H9 (cell line): ENCODE measurements at regions not wholly inside any gene's neighbourhood (a gene's known extent, or its start where the extent isn't known, plus 50 kb on each side); places are given as distances from the start of the nearest gene placed in this dataset.

Experiments
- DNase-seq: peaks from one replicate; pipeline ENCODE4 v3.0.0-alpha.2; 2017
- H2AFZ ChIP-seq: one replicate; pipeline ENCODE4 v1.6.1; 2013; ENCODE audit warnings: mild to moderate bottlenecking, low read length, control low read depth, moderate library complexity
- H2AK5ac ChIP-seq: 2 replicates; pipeline ENCODE4 v1.6.1; 2013; ENCODE audit warnings: low read length, control low read depth, mixed read lengths; ENCODE audit not compliant: insufficient read length
- H2BK120ac ChIP-seq: one replicate; pipeline ENCODE4 v1.6.1; 2013; ENCODE audit warnings: low read depth, mild to moderate bottlenecking, low read length, control low read depth, inconsistent platforms; ENCODE audit not compliant: poor library complexity, severe bottlenecking
- H2BK12ac ChIP-seq: 2 replicates; pipeline ENCODE4 v1.6.1; 2013; ENCODE audit warnings: low read length, control low read depth, mixed read lengths, low read depth; ENCODE audit not compliant: insufficient read length
- H2BK15ac ChIP-seq: 2 replicates; pipeline ENCODE4 v1.6.1; 2013; ENCODE audit warnings: low read depth, low read length, control low read depth
- H2BK20ac ChIP-seq: one replicate; pipeline ENCODE4 v1.6.1; 2013; ENCODE audit warnings: low read depth, mild to moderate bottlenecking, low read length, control low read depth, inconsistent platforms; ENCODE audit not compliant: poor library complexity, severe bottlenecking
- H2BK5ac ChIP-seq: 2 replicates; pipeline ENCODE4 v1.6.1; 2013; ENCODE audit warnings: low read length, control low read depth, mixed read lengths; ENCODE audit not compliant: insufficient read length
- H3K14ac ChIP-seq: 2 replicates; pipeline ENCODE4 v1.6.1; 2013; ENCODE audit warnings: low read length, control low read depth; ENCODE audit not compliant: insufficient read depth
- H3K18ac ChIP-seq: 2 replicates; pipeline ENCODE4 v1.6.1; 2013; ENCODE audit warnings: low read depth, mild to moderate bottlenecking, mixed read lengths, low read length, control low read depth; ENCODE audit not compliant: insufficient read length
- H3K23ac ChIP-seq: 2 replicates; pipeline ENCODE4 v1.6.1; 2013; ENCODE audit warnings: low read length, control low read depth, mixed read lengths, low read depth; ENCODE audit not compliant: insufficient read length
- H3K23me2 ChIP-seq: 2 replicates; pipeline ENCODE4 v1.6.1; 2013; ENCODE audit warnings: low read depth, mild to moderate bottlenecking, mixed read lengths, low read length, control low read depth; ENCODE audit not compliant: insufficient read length, poor library complexity, severe bottlenecking
- H3K27ac ChIP-seq: 2 replicates; pipeline ENCODE4 v1.5.1; 2013; ENCODE audit warnings: low read length, control low read depth, mixed read lengths, low read depth; ENCODE audit not compliant: insufficient read length
- H3K27me3 ChIP-seq: 2 replicates; pipeline ENCODE4 v1.6.1; 2013; ENCODE audit warnings: low read length, control low read depth, inconsistent platforms; ENCODE audit not compliant: insufficient read depth
- H3K4ac ChIP-seq: 2 replicates; pipeline ENCODE4 v1.6.1; 2013; ENCODE audit warnings: low read depth, mild to moderate bottlenecking, control low read depth, inconsistent platforms, low read length, moderate library complexity
- H3K4me1 ChIP-seq: 2 replicates; pipeline ENCODE4 v1.6.1; 2013; ENCODE audit warnings: low read length, control low read depth, inconsistent platforms; ENCODE audit not compliant: insufficient read depth
- H3K4me2 ChIP-seq: 2 replicates; pipeline ENCODE4 v1.6.1; 2013; ENCODE audit warnings: low read length, control low read depth, mixed read lengths; ENCODE audit not compliant: insufficient read length, insufficient read depth
- H3K56ac ChIP-seq: 2 replicates; pipeline ENCODE4 v1.6.1; 2013; ENCODE audit warnings: low read depth, mild to moderate bottlenecking, mixed read lengths, low read length, control low read depth; ENCODE audit not compliant: insufficient read length
- H3K79me1 ChIP-seq: 2 replicates; pipeline ENCODE4 v1.6.1; 2013; ENCODE audit warnings: low read depth, mild to moderate bottlenecking, moderate library complexity, low read length, control low read depth, inconsistent platforms; ENCODE audit not compliant: insufficient read depth, poor library complexity, severe bottlenecking
- H3K79me2 ChIP-seq: 2 replicates; pipeline ENCODE4 v1.6.1; 2013; ENCODE audit warnings: low read length, control low read depth, inconsistent platforms; ENCODE audit not compliant: insufficient read depth
- H3K9ac ChIP-seq: 2 replicates; pipeline ENCODE4 v1.6.1; 2013; ENCODE audit warnings: low read length, control low read depth, mixed read lengths; ENCODE audit not compliant: insufficient read length; ENCODE audit errors: extremely low read depth
- H3K9me3 ChIP-seq: one replicate; pipeline ENCODE4 v1.6.1; 2013; ENCODE audit warnings: low read depth, low read length, inconsistent platforms; ENCODE audit not compliant: control insufficient read depth
- H3T11ph ChIP-seq: one replicate; pipeline ENCODE4 v1.6.1; 2013; ENCODE audit warnings: mild to moderate bottlenecking, low read length, control low read depth, inconsistent platforms
- H4K20me1 ChIP-seq: one replicate; pipeline ENCODE4 v1.6.1; 2013; ENCODE audit not compliant: control insufficient read depth, insufficient read length, insufficient read depth
- H4K5ac ChIP-seq: 2 replicates; pipeline ENCODE4 v1.6.1; 2013; ENCODE audit warnings: low read depth, mild to moderate bottlenecking, mixed read lengths, low read length, control low read depth; ENCODE audit not compliant: insufficient read length
- H4K8ac ChIP-seq: replicated peaks from 2 replicates; pipeline ENCODE4 v1.6.1; 2013; ENCODE audit warnings: low read length, control low read depth, mixed read lengths, low read depth; ENCODE audit not compliant: insufficient read length
- H4K91ac ChIP-seq: 2 replicates; pipeline ENCODE4 v1.6.1; 2013; ENCODE audit warnings: low read depth, mild to moderate bottlenecking, moderate library complexity, mixed read lengths, low read length, control low read depth; ENCODE audit not compliant: insufficient read length
- H3K27ac Mint-ChIP-seq, 3 experiments: 2 replicates in 2 of 3; 3 replicates in 1 of 3; pipeline ENCODE4 v1.8.0; 2020 to 2021; ENCODE audit warnings: mixed read lengths in 3 of 3, mild to moderate bottlenecking in 1 of 3, moderate library complexity in 1 of 3
- H3K27me3 Mint-ChIP-seq: 2 replicates; pipeline ENCODE4 v1.8.0; 2021; ENCODE audit warnings: low read depth, mild to moderate bottlenecking, moderate library complexity, mixed read lengths
- H3K36me3 Mint-ChIP-seq, 3 experiments: 2 replicates in 2 of 3; 3 replicates in 1 of 3; pipeline ENCODE4 v1.8.0; 2020 to 2021; ENCODE audit warnings: low read depth in 3 of 3, mixed read lengths in 3 of 3; ENCODE audit not compliant: insufficient read depth in 1 of 3
- H3K4me1 Mint-ChIP-seq, 2 experiments: 2 replicates each; pipeline ENCODE4 v1.8.0; 2020; ENCODE audit warnings: mixed read lengths in 2 of 2
- H3K4me3 Mint-ChIP-seq, 2 experiments: 2 replicates in 1 of 2; 3 replicates in 1 of 2; pipeline ENCODE4 v1.8.0; 2020 to 2021; ENCODE audit warnings: mild to moderate bottlenecking in 2 of 2, mixed read lengths in 2 of 2, moderate library complexity in 1 of 2
- H3K9me3 Mint-ChIP-seq, 2 experiments: 2 replicates in 1 of 2; 3 replicates in 1 of 2; pipeline ENCODE4 v1.8.0; 2020; ENCODE audit warnings: mild to moderate bottlenecking in 2 of 2, mixed read lengths in 2 of 2, moderate library complexity in 1 of 2
- WGBS: extraction: QIAGEN DNeasy Blood & Tissue Kit; methylation state at CpG from one replicate; pipeline ENCODE4 v1.1.7; 2013; ENCODE audit warnings: missing lambda C conversion rate, low lambda C conversion rate, mixed read lengths; ENCODE audit not compliant: insufficient read length; ENCODE audit errors: extremely low coverage; 5-methylcytosine and 5-hydroxymethylcytosine counted together
- TF ChIP-seq, protein P1 (sequence below): fragments of 200-600 bp; sonication (generic); conservative IDR thresholded peaks from 3 replicates; pipeline ENCODE4 v1.8.0; 2021; ENCODE audit warnings: antibody characterized with exemption, mild to moderate bottlenecking

DNA sequence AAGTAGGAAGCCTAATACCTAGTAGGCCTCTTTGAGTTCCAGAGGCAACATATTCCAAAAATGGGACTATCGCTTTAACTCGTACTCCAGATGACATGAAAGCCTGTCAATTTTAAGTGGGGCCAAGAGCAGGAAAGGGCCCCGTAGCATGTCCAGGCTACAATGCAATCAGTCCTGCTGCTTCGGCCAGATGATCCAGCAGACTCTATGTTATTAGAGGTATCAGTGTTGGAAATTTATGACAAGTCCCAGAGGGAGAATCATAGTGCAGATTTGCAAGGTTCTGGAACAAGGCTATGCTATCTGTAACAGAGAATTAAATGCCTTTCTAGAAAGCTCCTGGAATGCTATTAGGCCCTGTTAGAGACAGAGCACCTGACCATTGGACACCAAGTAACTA is 56.7 kb upstream of the SRP9 start:
- Histone ChIP-seq H2BK20ac (no peak overlapping the region), H2BK120ac (no peak overlapping the region), H2AFZ (no peak overlapping the region), H3K56ac (no peak overlapping the region), H3T11ph (no peak overlapping the region), H3K27ac (no peak overlapping the region), H3K79me1 (no peaks in the 10 kb centered on the region), H3K23me2 (no peaks in the 10 kb centered on the region), H2BK15ac (no peak overlapping the region), H2BK5ac (no peak overlapping the region), H3K27me3 (no peaks in the 10 kb centered on the region), H3K79me2 (no peaks in the 10 kb centered on the region), H4K5ac (no peak overlapping the region), H4K8ac (no peak overlapping the region), H3K4me1 (no peaks in the 10 kb centered on the region), H2BK12ac (no peak overlapping the region), H4K91ac (no peak overlapping the region), H3K4ac (no peak overlapping the region), H3K9me3 (no peaks in the 10 kb centered on the region), H3K23ac (no peak overlapping the region), H3K4me2 (no peak overlapping the region), H3K9ac (no peak overlapping the region), H2AK5ac (no peak overlapping the region), H4K20me1 (no peaks in the 10 kb centered on the region), H3K14ac (no peak overlapping the region), H3K18ac (no peak overlapping the region)
- DNase-seq = no peak
- Mint-ChIP-seq H3K27me3 (peaks cover 7% of the 10 kb centered on the region; the same call in 1 of the 2 replicates), H3K9me3 (no peaks in the 10 kb centered on the region), H3K36me3 (no peaks in the 10 kb centered on the region), H3K4me1 (no peaks in the 10 kb centered on the region), H3K4me3 (no peak overlapping the region), H3K27ac (no peak overlapping the region)
- TF ChIP-seq, protein P1, sequence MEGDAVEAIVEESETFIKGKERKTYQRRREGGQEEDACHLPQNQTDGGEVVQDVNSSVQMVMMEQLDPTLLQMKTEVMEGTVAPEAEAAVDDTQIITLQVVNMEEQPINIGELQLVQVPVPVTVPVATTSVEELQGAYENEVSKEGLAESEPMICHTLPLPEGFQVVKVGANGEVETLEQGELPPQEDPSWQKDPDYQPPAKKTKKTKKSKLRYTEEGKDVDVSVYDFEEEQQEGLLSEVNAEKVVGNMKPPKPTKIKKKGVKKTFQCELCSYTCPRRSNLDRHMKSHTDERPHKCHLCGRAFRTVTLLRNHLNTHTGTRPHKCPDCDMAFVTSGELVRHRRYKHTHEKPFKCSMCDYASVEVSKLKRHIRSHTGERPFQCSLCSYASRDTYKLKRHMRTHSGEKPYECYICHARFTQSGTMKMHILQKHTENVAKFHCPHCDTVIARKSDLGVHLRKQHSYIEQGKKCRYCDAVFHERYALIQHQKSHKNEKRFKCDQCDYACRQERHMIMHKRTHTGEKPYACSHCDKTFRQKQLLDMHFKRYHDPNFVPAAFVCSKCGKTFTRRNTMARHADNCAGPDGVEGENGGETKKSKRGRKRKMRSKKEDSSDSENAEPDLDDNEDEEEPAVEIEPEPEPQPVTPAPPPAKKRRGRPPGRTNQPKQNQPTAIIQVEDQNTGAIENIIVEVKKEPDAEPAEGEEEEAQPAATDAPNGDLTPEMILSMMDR = no peak
- no CpG with 5 or more reads among the region's 4 CpGs for WGBS
